Osteoblast (primary cell): ENCODE measurements at regions not wholly inside any gene's neighbourhood (a gene's known extent, or its start where the extent isn't known, plus 50 kb on each side); places are given as distances from the start of the nearest gene placed in this dataset.

Experiments
- DNase-seq: peaks from one replicate; pipeline ENCODE4 v3.0.0; 2011; ENCODE audit warnings: low spot score, mixed read lengths; ENCODE audit not compliant: insufficient read length; ENCODE audit errors: missing footprints
- H2AFZ ChIP-seq: 2 replicates; pipeline ENCODE4 v1.6.0; 2011; ENCODE audit warnings: mild to moderate bottlenecking, low read length
- H3K27ac ChIP-seq: 2 replicates; pipeline ENCODE4 v1.5.1; 2011; ENCODE audit warnings: mild to moderate bottlenecking, low read depth, low read length, moderate library complexity
- H3K27me3 ChIP-seq: 2 replicates; pipeline ENCODE4 v1.6.0; 2012; ENCODE audit warnings: mild to moderate bottlenecking, control low read depth, inconsistent platforms, low read length, moderate library complexity; ENCODE audit not compliant: insufficient read depth
- H3K36me3 ChIP-seq: 2 replicates; pipeline ENCODE4 v1.5.1; 2011; ENCODE audit warnings: mild to moderate bottlenecking, low read length, control low read depth, moderate library complexity; ENCODE audit not compliant: insufficient read depth
- H3K4me1 ChIP-seq: 2 replicates; pipeline ENCODE4 v1.5.1; 2011; ENCODE audit warnings: mild to moderate bottlenecking, low read length, control low read depth, moderate library complexity; ENCODE audit not compliant: insufficient read depth
- H3K4me2 ChIP-seq: 2 replicates; pipeline ENCODE4 v1.6.0; 2011; ENCODE audit warnings: mild to moderate bottlenecking, low read length; ENCODE audit not compliant: insufficient read depth
- H3K4me3 ChIP-seq: fragments of 200-600 bp; sonication (generic); 3 replicates; pipeline ENCODE4 v1.5.1; 2012; ENCODE audit warnings: mild to moderate bottlenecking, low read length, inconsistent platforms; ENCODE audit not compliant: insufficient read depth
- H3K79me2 ChIP-seq: 2 replicates; pipeline ENCODE4 v1.6.0; 2012; ENCODE audit warnings: mild to moderate bottlenecking, low read length, control low read depth, inconsistent platforms; ENCODE audit not compliant: insufficient read depth
- H3K9me3 ChIP-seq: 2 replicates; pipeline ENCODE4 v1.5.1; 2011; ENCODE audit warnings: low read depth, low read length, control low read depth
- H4K20me1 ChIP-seq: 2 replicates; pipeline ENCODE4 v1.6.0; 2012; ENCODE audit warnings: mild to moderate bottlenecking, low read length, control low read depth; ENCODE audit not compliant: insufficient read depth
- TF ChIP-seq, protein P1 (sequence below): IDR thresholded peaks from 2 replicates; pipeline ENCODE4 v1.5.1; 2011; ENCODE audit warnings: mild to moderate bottlenecking, low read depth, low read length, moderate library complexity; ENCODE audit errors: extremely low read depth

DNA sequence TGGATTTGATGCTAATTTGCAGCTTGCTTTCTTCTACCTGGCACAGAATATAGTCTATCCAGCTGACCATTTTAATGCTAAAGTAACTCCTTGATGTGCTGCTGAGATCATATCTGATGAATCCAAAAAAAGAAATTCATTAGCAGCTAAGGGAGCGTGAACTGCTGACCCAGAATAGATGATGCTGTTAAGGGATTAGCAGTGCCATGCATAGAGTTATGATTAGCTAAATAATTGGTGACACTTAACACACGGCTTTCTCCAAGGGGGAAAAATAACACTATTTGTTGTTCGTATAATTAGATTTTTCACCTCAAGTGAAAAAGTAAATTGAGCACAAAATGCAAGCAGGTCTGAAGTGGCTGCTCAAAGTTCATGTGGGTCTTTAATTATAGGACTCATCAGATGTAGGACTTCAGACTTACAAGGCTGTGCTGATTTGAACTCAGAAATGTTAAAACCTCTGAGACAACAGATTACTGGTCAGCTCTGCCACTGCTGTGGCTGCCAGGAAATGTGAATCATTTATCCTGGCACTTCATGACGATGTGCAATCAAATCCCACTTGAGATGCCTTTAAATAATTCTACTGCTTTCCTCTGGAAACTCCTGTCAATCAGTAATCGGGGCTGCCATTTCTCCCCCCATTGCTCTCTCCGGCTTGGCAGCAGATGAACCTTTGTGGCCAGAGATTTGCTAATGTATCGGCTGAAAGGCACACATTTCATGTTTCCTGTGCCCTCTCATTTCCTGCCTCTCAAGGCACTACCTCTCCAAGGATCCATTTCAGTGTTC, 291.6 kb upstream of the C9orf72 start:
- no peaks in the 10 kb centered on the region for H3K27me3 ChIP-seq
- H2AFZ ChIP-seq, result no peak overlapping the region
- no peaks in the 10 kb centered on the region for H3K9me3 ChIP-seq
- H3K4me2 ChIP-seq, result no peak overlapping the region
- no peaks in the 10 kb centered on the region for H3K4me1 ChIP-seq
- DNase-seq, result no peak
- no peak overlapping the region for H3K4me3 ChIP-seq
- H4K20me1 ChIP-seq, result no peaks in the 10 kb centered on the region
- H3K27ac ChIP-seq, result no peak overlapping the region
- TF ChIP-seq, protein P1, sequence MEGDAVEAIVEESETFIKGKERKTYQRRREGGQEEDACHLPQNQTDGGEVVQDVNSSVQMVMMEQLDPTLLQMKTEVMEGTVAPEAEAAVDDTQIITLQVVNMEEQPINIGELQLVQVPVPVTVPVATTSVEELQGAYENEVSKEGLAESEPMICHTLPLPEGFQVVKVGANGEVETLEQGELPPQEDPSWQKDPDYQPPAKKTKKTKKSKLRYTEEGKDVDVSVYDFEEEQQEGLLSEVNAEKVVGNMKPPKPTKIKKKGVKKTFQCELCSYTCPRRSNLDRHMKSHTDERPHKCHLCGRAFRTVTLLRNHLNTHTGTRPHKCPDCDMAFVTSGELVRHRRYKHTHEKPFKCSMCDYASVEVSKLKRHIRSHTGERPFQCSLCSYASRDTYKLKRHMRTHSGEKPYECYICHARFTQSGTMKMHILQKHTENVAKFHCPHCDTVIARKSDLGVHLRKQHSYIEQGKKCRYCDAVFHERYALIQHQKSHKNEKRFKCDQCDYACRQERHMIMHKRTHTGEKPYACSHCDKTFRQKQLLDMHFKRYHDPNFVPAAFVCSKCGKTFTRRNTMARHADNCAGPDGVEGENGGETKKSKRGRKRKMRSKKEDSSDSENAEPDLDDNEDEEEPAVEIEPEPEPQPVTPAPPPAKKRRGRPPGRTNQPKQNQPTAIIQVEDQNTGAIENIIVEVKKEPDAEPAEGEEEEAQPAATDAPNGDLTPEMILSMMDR, result no peak
- H3K79me2 ChIP-seq, result no peaks in the 10 kb centered on the region
- H3K36me3 ChIP-seq, result no peaks in the 10 kb centered on the region

DNA sequence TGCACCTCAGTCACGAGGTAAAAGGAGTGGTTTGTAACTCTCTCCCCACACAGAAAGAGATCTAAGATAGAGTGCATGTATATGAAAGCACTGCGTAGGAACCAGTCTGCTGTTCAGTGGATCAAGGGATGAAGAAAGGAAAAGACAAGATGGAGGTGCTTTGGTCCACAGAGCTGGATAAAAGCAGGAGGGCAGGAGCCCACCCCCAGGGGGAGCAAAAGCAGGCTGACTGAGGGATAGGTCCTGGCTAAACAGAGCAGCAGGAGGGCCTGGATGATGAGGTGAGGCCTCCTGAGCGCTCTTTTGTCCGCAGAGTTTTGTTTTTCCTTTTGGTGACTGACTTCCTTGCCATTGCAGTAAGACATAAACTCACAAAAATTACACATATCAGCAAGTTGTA, 293.5 kb upstream of the C9orf72 start:
- Histone ChIP-seq H3K4me2 (no peak overlapping the region), H4K20me1 (no peaks in the 10 kb centered on the region), H3K4me1 (no peaks in the 10 kb centered on the region), H3K27ac (no peak overlapping the region), H3K9me3 (no peaks in the 10 kb centered on the region), H2AFZ (no peak overlapping the region), H3K4me3 (no peak overlapping the region), H3K36me3 (no peaks in the 10 kb centered on the region), H3K79me2 (no peaks in the 10 kb centered on the region), H3K27me3 (no peaks in the 10 kb centered on the region)
- TF ChIP-seq, protein P1, result no peak
- no peak for DNase-seq

DNA sequence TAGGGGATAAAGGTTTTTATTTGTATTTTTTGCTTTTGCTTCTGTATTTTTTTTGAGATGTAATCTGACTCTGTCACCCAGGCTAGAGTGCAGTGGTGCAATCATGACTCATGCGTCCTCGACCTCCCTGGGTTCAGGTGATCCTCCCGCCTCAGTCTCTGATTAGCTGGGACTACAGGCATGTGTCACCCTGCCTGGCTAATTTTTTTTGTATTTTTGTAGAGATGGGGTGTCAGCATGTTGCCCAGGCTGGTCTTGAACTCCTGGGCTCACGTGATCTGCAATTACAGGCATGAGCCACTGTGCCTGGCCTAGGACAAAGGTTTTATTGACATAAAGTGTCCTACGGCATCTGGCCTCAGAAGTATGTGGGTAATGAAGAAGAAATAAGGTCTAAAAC, 297.1 kb upstream of the C9orf72 start:
- H3K9me3 ChIP-seq, result no peaks in the 10 kb centered on the region
- TF ChIP-seq, protein P1, result no peak
- no peaks in the 10 kb centered on the region for H3K27me3 ChIP-seq
- H3K79me2 ChIP-seq, result no peaks in the 10 kb centered on the region
- DNase-seq, result no peak
- H3K27ac ChIP-seq, result no peak overlapping the region
- H3K4me3 ChIP-seq, result no peak overlapping the region
- no peaks in the 10 kb centered on the region for H3K4me1 ChIP-seq
- H4K20me1 ChIP-seq, result no peaks in the 10 kb centered on the region
- no peak overlapping the region for H2AFZ ChIP-seq
- H3K36me3 ChIP-seq, result no peaks in the 10 kb centered on the region
- no peak overlapping the region for H3K4me2 ChIP-seq

DNA sequence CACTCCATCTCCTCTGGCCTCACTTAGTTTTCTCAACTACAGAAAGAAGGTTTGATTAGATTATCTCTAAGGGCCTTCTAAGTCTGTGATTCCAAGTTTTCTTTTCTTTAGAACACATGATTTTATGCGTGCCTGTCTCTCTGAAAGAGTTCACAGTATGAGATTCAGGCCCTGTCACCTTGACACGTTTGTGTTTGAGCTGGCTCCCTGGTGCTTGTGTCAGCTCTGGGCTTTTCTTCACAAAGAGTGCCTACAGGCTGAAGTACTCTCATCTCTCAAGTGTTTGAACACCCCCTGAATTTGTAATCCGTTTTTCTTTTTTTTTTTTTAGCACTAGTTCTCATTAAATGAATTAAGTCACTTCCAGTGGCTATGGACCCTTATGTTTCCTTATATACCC, 306.9 kb upstream of the C9orf72 start:
- no peaks in the 10 kb centered on the region for H3K79me2 ChIP-seq
- no peak overlapping the region for H3K27ac ChIP-seq
- no peaks in the 10 kb centered on the region for H3K36me3 ChIP-seq
- no peaks in the 10 kb centered on the region for H4K20me1 ChIP-seq
- H3K4me3 ChIP-seq, result no peak overlapping the region
- DNase-seq, result no peak
- TF ChIP-seq, protein P1, result no peak
- no peaks in the 10 kb centered on the region for H3K27me3 ChIP-seq
- no peak overlapping the region for H3K4me2 ChIP-seq
- no peaks in the 10 kb centered on the region for H3K9me3 ChIP-seq
- H3K4me1 ChIP-seq, result no peaks in the 10 kb centered on the region
- no peak overlapping the region for H2AFZ ChIP-seq
